NB4 (cell line): ENCODE measurements at regions not wholly inside any gene's neighbourhood (a gene's known extent, or its start where the extent isn't known, plus 50 kb on each side); places are given as distances from the start of the nearest gene placed in this dataset.

ENCODE experiments used
- DNase-seq: peaks from one replicate; pipeline ENCODE4 v3.0.0; 2010; ENCODE audit warnings: low read depth
- H3K4me3 ChIP-seq: one replicate; pipeline ENCODE4 v1.5.1; 2011; ENCODE audit warnings: mild to moderate bottlenecking, low read depth, low read length, moderate library complexity
- MYC ChIP-seq: IDR thresholded peaks from 2 replicates; pipeline ENCODE4 v1.6.1; 2011; ENCODE audit warnings: low read depth, low read length
- POLR2A ChIP-seq: IDR thresholded peaks from 2 replicates; pipeline ENCODE4 v1.6.1; 2011; ENCODE audit warnings: mild to moderate bottlenecking; ENCODE audit not compliant: insufficient read length; ENCODE audit errors: extremely low read depth
- TF ChIP-seq, protein P1 (sequence below): IDR thresholded peaks from one replicate; pipeline ENCODE4 v1.5.1; 2012; ENCODE audit warnings: low read depth, low read length
- TF ChIP-seq, protein P2 (sequence below): IDR thresholded peaks from 2 replicates; pipeline ENCODE4 v1.6.1; 2011; ENCODE audit warnings: low read depth, low read length

DNA sequence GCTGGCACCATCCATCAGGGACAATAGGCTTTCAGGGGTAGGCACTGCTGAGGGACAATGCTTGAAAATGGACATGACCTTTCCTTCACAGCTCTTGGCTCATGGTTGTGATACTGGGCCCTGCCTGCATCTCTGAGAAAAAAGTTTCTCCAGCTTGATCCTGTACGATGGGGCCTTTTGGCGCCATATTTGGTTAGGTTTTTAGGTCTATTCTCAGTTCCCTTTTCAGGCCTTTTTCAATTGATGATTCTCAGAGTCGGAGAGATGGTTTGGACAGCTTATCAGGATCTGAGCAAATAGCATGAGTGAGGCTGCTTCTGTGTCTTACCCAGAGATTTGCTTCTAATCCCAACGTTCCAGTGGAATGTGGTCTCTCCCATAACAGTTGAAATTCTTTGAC lies 141.6 kb downstream of the ZNF518B start:
- TF ChIP-seq, protein P1, sequence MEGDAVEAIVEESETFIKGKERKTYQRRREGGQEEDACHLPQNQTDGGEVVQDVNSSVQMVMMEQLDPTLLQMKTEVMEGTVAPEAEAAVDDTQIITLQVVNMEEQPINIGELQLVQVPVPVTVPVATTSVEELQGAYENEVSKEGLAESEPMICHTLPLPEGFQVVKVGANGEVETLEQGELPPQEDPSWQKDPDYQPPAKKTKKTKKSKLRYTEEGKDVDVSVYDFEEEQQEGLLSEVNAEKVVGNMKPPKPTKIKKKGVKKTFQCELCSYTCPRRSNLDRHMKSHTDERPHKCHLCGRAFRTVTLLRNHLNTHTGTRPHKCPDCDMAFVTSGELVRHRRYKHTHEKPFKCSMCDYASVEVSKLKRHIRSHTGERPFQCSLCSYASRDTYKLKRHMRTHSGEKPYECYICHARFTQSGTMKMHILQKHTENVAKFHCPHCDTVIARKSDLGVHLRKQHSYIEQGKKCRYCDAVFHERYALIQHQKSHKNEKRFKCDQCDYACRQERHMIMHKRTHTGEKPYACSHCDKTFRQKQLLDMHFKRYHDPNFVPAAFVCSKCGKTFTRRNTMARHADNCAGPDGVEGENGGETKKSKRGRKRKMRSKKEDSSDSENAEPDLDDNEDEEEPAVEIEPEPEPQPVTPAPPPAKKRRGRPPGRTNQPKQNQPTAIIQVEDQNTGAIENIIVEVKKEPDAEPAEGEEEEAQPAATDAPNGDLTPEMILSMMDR = no peak
- TF ChIP-seq MYC (no peak), POLR2A (no peak)
- TF ChIP-seq, protein P2, sequence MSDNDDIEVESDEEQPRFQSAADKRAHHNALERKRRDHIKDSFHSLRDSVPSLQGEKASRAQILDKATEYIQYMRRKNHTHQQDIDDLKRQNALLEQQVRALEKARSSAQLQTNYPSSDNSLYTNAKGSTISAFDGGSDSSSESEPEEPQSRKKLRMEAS = no peak
- no peak overlapping the region for H3K4me3 ChIP-seq
- no peak for DNase-seq

DNA sequence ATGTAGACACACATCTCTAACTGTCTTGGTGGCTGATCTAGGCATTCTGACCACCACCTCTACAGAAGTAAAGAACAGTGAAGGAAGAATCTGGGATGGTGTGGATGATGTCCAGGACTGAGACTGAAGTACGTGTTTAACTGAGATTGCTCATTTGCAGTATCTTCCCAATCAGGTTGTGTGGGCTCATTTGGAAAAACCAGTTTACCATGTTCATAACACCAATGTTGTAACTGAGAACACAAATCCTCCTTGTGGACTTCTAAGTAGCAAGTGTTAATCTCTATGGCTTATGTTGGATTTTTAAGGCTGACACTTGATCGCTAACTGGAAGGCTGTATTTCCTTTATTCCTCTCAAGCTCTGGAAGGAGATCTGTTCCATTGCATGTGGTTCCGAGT lies 144.7 kb downstream of the ZNF518B start:
- TF ChIP-seq POLR2A = no peak
- TF ChIP-seq MYC = no peak
- TF ChIP-seq, protein P1 = no peak
- TF ChIP-seq, protein P2 = no peak
- DNase-seq = no peak
- H3K4me3 ChIP-seq = no peak overlapping the region

DNA sequence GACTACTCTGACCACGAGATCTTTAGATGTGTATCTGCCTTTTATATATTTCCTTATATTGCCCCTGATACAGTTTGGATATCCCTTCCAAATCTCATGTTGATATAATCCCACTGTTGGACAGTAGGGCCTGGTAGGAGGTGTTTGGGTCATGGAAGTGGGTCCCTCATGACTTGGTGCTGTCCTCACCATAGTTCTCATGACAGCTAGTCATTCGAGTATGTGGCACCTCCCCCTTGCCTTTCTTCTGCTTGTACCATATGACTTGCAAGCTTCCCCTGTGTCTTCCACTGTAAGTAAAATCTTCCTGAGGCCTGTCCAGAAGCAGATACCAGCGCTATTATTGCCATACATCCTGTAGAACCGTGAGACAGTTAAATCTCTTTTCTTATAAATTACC lies 145.3 kb downstream of the ZNF518B start:
- DNase-seq = no peak
- TF ChIP-seq, protein P1 = no peak
- TF ChIP-seq MYC (no peak), POLR2A (no peak)
- TF ChIP-seq, protein P2 = no peak
- H3K4me3 ChIP-seq = no peak overlapping the region

DNA sequence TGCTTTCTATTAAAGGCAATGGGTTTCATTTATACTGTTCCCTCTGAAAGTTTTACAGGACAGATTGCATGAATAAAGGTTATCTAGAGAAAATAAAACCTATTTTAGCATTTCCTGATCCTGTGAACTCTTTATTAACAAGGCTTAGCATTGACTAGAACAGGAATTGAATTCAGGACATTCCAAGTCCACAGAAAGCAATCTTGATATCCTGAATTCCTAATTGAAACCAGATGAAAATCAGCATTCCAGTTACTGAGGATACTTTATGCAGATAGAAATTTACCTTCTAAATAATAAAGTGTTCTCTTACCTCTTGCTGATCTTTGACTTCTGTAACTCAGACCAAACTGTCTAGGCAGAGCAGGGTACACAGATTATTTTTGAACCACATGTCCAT lies 151.4 kb downstream of the ZNF518B start:
- no peak for DNase-seq
- TF ChIP-seq, protein P2 = no peak
- TF ChIP-seq MYC = no peak
- no peak for TF ChIP-seq POLR2A
- TF ChIP-seq, protein P1 = no peak
- H3K4me3 ChIP-seq = no peak overlapping the region

DNA sequence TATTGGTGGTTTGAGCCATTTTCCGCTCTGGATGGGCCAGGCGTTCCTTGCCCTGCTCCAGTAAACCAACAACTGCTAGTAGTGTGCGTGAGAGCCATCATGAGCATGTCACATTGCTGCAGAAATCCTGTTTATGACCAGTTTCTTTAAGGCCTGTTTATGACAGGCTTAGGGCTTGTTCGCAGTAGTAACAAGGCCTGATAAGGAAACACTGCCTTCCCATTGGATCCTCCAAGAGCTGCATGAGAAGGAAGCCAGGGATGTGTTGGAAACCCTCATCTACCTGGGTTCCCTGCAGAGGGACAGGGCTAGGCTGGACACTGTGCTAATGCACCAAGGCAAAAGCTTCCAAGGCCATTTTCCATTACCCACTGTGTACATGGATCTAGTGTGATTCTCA lies 153.9 kb downstream of the ZNF518B start:
- no peak overlapping the region for H3K4me3 ChIP-seq
- no peak for TF ChIP-seq MYC
- TF ChIP-seq, protein P1 = no peak
- TF ChIP-seq POLR2A = no peak
- TF ChIP-seq, protein P2 = no peak
- DNase-seq = no peak

DNA sequence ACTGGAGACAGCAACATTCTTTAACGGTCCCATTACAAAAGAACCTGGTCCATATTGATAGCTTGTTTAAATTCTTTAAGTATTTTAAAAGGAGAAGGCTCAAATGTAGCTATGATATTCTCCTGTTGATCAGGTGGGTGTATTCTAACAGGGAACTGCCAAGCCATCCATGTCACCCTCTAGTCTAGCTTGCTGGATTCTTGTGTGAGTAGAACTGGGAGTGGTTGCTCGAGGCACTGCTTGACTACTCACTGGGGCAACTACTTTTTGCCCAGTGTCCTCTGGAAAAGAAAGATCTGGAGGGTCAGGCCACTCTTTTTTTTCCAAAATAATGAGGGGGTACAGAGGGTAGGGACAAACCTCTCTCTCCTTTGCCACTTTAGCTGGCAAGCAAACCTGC lies 155.1 kb downstream of the ZNF518B start:
- TF ChIP-seq, protein P1 = no peak
- TF ChIP-seq MYC = no peak
- no peak for TF ChIP-seq POLR2A
- TF ChIP-seq, protein P2 = no peak
- no peak for DNase-seq
- no peak overlapping the region for H3K4me3 ChIP-seq
